Activated CD4-positive, alpha-beta memory T cell treated with anti-CD3 and anti-CD28 coated beads, Interleukin-2, amount 10 ng/mL, durations not matched to agents 7 days and 5 days (primary cell): ENCODE measurements at regions not wholly inside any gene's neighbourhood (a gene's known extent, or its start where the extent isn't known, plus 50 kb on each side); places are given as distances from the start of the nearest gene placed in this dataset.
"Not testable (repeated sequence)": the region's sequence is repeated elsewhere in the genome, so short reads cannot be mapped to it uniquely, and the experiment has no call there.

Source experiments
- CTCF ChIA-PET: fragments of 350-600 bp; sonication (Branson Sonifier 250); formaldehyde crosslinking; loops from one replicate; lab custom pipeline; 2021; ENCODE audit warnings: antibody characterized with exemption, inconsistent platforms; lab: Charles Lee
- POLR2A ChIA-PET: fragments of 350-600 bp; sonication (Branson Sonifier 250); formaldehyde crosslinking; loops from one replicate; lab custom pipeline; 2021; ENCODE audit warnings: antibody characterized with exemption; lab: Charles Lee
- DNase-seq: peaks from one replicate; pipeline ENCODE4 v3.0.0-alpha.2; 2020
- H3K27ac Mint-ChIP-seq: one replicate; pipeline ENCODE4 v1.8.0; 2021; ENCODE audit warnings: mild to moderate bottlenecking, mixed read lengths
- H3K27me3 Mint-ChIP-seq: one replicate; pipeline ENCODE4 v1.8.0; 2021; ENCODE audit warnings: mixed read lengths
- H3K36me3 Mint-ChIP-seq: one replicate; pipeline ENCODE4 v1.8.0; 2021; ENCODE audit warnings: low read depth, mixed read lengths
- H3K4me1 Mint-ChIP-seq: one replicate; pipeline ENCODE4 v1.8.0; 2021; ENCODE audit warnings: mixed read lengths
- H3K4me3 Mint-ChIP-seq: one replicate; pipeline ENCODE4 v1.8.0; 2021; ENCODE audit warnings: mild to moderate bottlenecking, mixed read lengths
- H3K9me3 Mint-ChIP-seq: one replicate; pipeline ENCODE4 v1.8.0; 2021; ENCODE audit warnings: mixed read lengths

DNA sequence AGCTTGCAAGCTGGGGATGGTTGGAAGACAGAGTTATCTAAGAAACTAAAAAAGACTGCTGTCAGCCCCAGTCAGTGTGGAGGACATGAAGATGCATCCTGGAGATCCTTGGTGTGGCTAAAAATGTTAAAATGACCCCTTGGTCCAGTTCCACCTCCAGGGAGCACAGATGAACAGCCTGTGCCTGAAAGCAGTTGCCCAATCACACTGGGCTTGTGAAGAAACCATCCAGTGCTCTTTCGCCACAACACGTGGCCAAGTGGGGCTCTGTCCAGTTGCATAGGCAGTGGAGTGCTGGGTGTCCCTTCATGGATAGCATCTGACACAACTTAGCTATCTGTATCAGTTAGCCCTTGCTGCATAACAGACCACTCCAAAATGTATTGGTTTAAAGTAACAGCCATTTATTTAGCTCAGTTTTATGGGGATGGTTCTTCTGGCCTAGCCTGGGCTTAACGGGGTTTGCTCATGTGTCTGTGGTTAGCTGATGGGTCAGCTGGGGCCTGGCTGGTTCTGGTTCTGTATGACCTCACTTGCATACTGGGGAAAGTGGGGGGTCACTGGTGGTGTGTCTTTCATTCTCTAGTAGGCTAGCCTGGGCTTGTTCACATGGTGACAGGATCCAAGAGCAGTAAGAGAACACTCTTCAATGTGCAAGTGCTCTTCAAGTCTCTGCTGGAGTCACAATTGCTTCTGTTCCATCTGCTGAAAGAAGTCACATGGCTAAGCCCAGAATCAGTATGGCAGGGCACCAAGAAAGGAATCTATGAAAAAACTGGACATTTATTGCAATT is 226.2 kb downstream of the PDCD6IP start:
- POLR2A ChIA-PET = no interaction called here
- Mint-ChIP-seq H3K4me3 (no peak overlapping the region), H3K9me3 (no peaks in the 10 kb centered on the region)

DNA sequence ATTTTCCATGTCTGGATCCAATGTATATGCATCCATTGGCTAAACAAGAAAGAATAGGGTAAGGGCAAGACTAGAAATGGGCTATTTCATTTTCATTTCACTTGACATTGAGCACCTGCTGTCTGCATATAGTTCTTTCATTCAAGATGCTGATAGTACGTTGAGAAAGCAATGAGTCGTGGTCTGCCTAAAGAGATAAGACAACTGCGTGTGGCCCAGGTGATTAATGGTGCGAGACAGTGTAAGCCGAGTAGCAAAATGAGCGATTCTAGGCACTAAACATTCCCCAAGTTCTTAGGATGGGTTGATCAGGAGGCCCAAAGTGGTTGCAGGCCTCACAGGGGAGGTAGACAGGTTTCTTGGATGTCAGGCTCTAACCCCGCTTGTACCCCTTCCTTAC is 235.4 kb downstream of the PDCD6IP start:
- H3K36me3 Mint-ChIP-seq = no peaks in the 10 kb centered on the region
- no peaks in the 10 kb centered on the region for H3K27me3 Mint-ChIP-seq
- no peaks in the 10 kb centered on the region for H3K4me1 Mint-ChIP-seq
- CTCF ChIA-PET = no interaction called here
- H3K9me3 Mint-ChIP-seq = no peaks in the 10 kb centered on the region
- H3K27ac Mint-ChIP-seq = no peak overlapping the region
- POLR2A ChIA-PET = no interaction called here
- DNase-seq = no peak
- no peak overlapping the region for H3K4me3 Mint-ChIP-seq

More for the DNA sequence above, 226.2 kb downstream of the PDCD6IP start:
- CTCF ChIA-PET = no interaction called here
- Mint-ChIP-seq H3K4me1 (no peaks in the 10 kb centered on the region), H3K27ac (no peak overlapping the region), H3K27me3 (peaks cover 10% of the 10 kb centered on the region), H3K36me3 (no peaks in the 10 kb centered on the region)
- DNase-seq = no peak

GRCh38 chr3:34034840-34035239 is 236.4 kb downstream of the PDCD6IP start:
- H3K4me1 Mint-ChIP-seq = no peaks in the 10 kb centered on the region
- DNase-seq = no peak
- no peak overlapping the region for H3K4me3 Mint-ChIP-seq
- H3K9me3 Mint-ChIP-seq = no peaks in the 10 kb centered on the region
- ChIA-PET POLR2A (no interaction called here), CTCF (no interaction called here)
- no peak overlapping the region for H3K27ac Mint-ChIP-seq
- H3K27me3 Mint-ChIP-seq = no peaks in the 10 kb centered on the region
- no peaks in the 10 kb centered on the region for H3K36me3 Mint-ChIP-seq

GRCh38 chr3:34035775-34036174 is 237.3 kb downstream of the PDCD6IP start:
- Mint-ChIP-seq H3K4me1 (no peaks in the 10 kb centered on the region), H3K4me3 (no peak overlapping the region), H3K27ac (no peak overlapping the region), H3K9me3 (no peaks in the 10 kb centered on the region), H3K36me3 (no peaks in the 10 kb centered on the region), H3K27me3 (no peaks in the 10 kb centered on the region)
- no peak for DNase-seq
- ChIA-PET CTCF (no interaction called here), POLR2A (no interaction called here)

GRCh38 chr3:34037260-34037659 is 238.8 kb downstream of the PDCD6IP start:
- CTCF ChIA-PET = no interaction called here
- no peak overlapping the region for H3K27ac Mint-ChIP-seq
- no peaks in the 10 kb centered on the region for H3K4me1 Mint-ChIP-seq
- H3K9me3 Mint-ChIP-seq = no peaks in the 10 kb centered on the region
- no peak overlapping the region for H3K4me3 Mint-ChIP-seq
- H3K27me3 Mint-ChIP-seq = no peaks in the 10 kb centered on the region
- POLR2A ChIA-PET = no interaction called here
- DNase-seq = no peak
- H3K36me3 Mint-ChIP-seq = no peaks in the 10 kb centered on the region

DNA sequence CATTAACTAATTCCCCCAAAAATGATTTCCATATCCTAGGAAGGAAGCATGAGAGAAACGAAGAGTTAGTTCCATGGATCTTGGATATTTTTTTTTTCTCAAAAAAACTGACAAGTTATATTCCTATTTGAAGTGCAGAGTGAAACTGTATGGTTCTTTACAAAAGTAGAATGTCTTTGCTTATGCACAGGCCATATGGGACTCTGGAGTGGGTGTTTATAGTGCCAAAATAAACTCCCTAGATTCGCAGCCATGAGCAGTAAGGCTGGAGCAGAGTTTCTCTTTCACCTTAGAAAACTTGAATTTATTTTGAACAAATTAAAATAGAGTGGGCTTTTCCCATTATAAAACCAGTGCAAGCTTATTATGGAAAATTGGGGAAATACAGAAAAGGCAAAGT is 239.7 kb downstream of the PDCD6IP start:
- POLR2A ChIA-PET = no interaction called here
- Mint-ChIP-seq H3K9me3 (no peaks in the 10 kb centered on the region), H3K27ac (no peak overlapping the region), H3K4me3 (no peak overlapping the region), H3K4me1 (no peaks in the 10 kb centered on the region), H3K27me3 (no peaks in the 10 kb centered on the region), H3K36me3 (no peaks in the 10 kb centered on the region)
- no peak for DNase-seq
- CTCF ChIA-PET = no interaction called here

GRCh38 chr3:34046154-34046553 is 247.7 kb downstream of the PDCD6IP start:
- ChIA-PET POLR2A (no interaction called here), CTCF (no interaction called here)
- no peaks in the 10 kb centered on the region for H3K9me3 Mint-ChIP-seq
- no peak for DNase-seq
- H3K36me3 Mint-ChIP-seq = no peaks in the 10 kb centered on the region
- no peaks in the 10 kb centered on the region for H3K4me1 Mint-ChIP-seq
- no peak overlapping the region for H3K4me3 Mint-ChIP-seq
- no peak overlapping the region for H3K27ac Mint-ChIP-seq
- no peaks in the 10 kb centered on the region for H3K27me3 Mint-ChIP-seq

- no peak for DNase-seq
- no peaks in the 10 kb centered on the region for H3K27me3 Mint-ChIP-seq
- H3K36me3 Mint-ChIP-seq = no peaks in the 10 kb centered on the region
- H3K4me3 Mint-ChIP-seq = no peak overlapping the region
- H3K4me1 Mint-ChIP-seq = peaks cover 11% of the 10 kb centered on the region
- ChIA-PET CTCF (no interaction called here), POLR2A (no interaction called here)
- no peak overlapping the region for H3K27ac Mint-ChIP-seq
- no peaks in the 10 kb centered on the region for H3K9me3 Mint-ChIP-seq
Observed at GRCh38 chr3:34053626-34054025, 255.2 kb downstream of the PDCD6IP start.

DNA sequence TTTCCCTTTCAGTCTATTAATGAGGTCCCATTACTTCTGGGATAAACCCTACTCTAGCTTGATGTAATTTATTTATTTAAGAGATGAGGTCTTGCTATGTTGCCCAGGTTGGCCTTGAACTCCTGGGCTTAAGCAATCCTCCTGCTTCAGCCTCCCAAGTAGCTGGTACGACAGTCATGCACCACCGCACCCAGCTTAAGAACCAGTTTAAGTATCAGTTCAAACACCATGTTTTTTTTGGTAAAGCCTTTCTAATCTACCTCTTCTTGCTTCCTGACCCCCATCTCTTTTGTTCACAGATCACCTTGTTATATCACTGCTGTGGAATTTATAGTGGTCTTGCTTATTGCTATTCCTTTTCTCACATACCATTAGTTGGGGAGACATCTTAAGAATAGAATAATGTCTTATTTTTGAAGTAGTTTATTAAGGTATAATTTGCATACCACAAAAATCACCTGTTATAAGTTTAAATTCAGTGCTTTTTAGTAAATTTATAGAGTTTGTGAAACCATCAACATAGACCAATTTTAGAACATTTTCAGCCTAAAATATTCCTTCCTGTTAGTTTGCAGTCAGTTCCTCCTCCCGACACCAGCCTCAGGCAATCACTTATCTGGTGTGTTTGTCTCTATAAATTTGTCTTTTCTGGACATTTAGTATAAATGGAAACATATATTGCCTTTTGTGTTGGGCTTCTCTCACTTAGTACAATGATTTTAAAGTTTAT is 257.9 kb downstream of the PDCD6IP start:
- Mint-ChIP-seq H3K36me3 (no peaks in the 10 kb centered on the region), H3K27me3 (peaks cover 6% of the 10 kb centered on the region), H3K4me3 (no peak overlapping the region), H3K27ac (no peak overlapping the region), H3K4me1 (peaks cover 11% of the 10 kb centered on the region), H3K9me3 (peaks cover 2% of the 10 kb centered on the region)
- ChIA-PET POLR2A (no interaction called here), CTCF (no interaction called here)
- DNase-seq = no peak

DNA sequence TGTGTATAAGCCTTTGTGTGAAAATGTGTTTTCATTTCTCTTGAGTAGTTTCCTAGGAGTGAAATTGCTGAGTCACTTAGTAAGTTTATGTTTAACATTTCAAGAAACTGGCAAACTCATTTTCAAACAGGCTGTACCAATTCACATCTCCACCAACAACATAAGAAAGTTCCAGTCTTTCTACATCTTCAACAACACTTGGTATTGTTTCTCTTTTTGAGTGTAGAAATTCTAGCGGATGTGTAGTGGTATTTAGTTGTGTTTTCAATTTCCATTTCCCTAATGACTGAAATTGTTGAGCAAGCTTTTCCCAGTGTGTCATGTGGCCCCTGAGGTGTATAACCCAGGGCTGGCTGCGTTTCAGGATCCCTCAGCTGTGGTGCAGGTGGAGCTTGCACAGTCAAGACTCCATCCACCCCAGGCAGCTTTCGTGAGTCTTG is 258.5 kb downstream of the PDCD6IP start:
- Mint-ChIP-seq H3K4me3 (no peak overlapping the region), H3K27me3 (peaks cover 6% of the 10 kb centered on the region), H3K9me3 (peaks cover 2% of the 10 kb centered on the region), H3K27ac (no peak overlapping the region), H3K36me3 (no peaks in the 10 kb centered on the region), H3K4me1 (peaks cover 11% of the 10 kb centered on the region)
- CTCF ChIA-PET = no interaction called here
- DNase-seq = peak; percentile 31
- POLR2A ChIA-PET = no interaction called here

- CTCF ChIA-PET, DNase-seq, POLR2A ChIA-PET, H3K4me3 Mint-ChIP-seq, H3K27ac Mint-ChIP-seq, H3K9me3 Mint-ChIP-seq, H3K36me3 Mint-ChIP-seq: not testable (repeated sequence)
- peaks cover 15% of the 10 kb centered on the region for H3K27me3 Mint-ChIP-seq
- H3K4me1 Mint-ChIP-seq = peaks cover 11% of the 10 kb centered on the region
Observed at GRCh38 chr3:34060995-34061394, 262.6 kb downstream of the PDCD6IP start.

DNA sequence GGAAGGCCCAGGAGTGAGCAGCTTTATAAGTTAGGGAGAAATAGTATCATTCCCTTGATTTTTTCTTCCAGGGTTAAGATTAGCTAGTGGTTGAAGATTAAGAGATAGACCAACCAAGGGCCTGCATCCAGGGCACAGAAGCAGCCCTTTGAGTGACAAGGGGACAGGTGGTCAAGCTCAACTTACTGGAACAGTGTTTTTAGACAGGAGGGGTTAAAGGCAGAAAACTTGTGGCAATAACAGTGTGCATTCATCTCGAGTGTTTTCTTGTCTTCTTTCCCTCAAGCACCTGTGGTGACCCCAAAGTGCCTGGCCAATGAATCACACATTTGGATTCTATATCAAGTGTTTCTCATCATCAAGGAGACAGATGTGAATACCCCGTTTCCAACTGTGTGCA is 267.5 kb downstream of the PDCD6IP start:
- ChIA-PET POLR2A (no interaction called here), CTCF (no interaction called here)
- Mint-ChIP-seq H3K27ac (no peak overlapping the region), H3K4me1 (no peaks in the 10 kb centered on the region), H3K4me3 (no peak overlapping the region), H3K36me3 (no peaks in the 10 kb centered on the region), H3K9me3 (peaks cover 2% of the 10 kb centered on the region), H3K27me3 (peaks cover 11% of the 10 kb centered on the region)
- no peak for DNase-seq

GRCh38 chr3:34066328-34066727 is 267.9 kb downstream of the PDCD6IP start:
- H3K4me1 Mint-ChIP-seq = no peaks in the 10 kb centered on the region
- DNase-seq = no peak
- no peaks in the 10 kb centered on the region for H3K9me3 Mint-ChIP-seq
- CTCF ChIA-PET = no interaction called here
- POLR2A ChIA-PET = no interaction called here
- H3K36me3 Mint-ChIP-seq = no peaks in the 10 kb centered on the region
- H3K27me3 Mint-ChIP-seq = peaks cover 9% of the 10 kb centered on the region
- H3K4me3 Mint-ChIP-seq = no peak overlapping the region
- no peak overlapping the region for H3K27ac Mint-ChIP-seq

DNA sequence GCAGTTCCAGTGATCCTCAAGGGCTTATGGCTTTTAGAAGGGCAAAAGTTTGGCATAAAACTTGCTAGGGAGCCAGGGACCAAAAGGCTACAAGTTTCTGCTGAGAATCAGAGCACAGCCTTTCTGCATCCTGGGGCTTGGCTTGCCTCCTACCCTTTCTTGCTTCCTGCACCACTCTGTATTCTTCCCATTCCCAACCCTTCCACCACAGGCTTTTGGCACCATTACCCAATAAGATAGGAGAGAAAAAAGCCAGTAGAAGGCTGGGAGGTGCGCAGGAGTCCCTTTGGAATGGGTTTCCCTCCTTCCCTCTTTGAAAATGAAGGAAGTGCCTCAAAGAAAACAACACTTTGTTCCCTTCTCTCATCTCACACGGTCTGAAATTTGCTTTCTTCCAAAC is 268.6 kb downstream of the PDCD6IP start:
- H3K27ac Mint-ChIP-seq = no peak overlapping the region
- no peak for DNase-seq
- ChIA-PET CTCF (no interaction called here), POLR2A (no interaction called here)
- no peaks in the 10 kb centered on the region for H3K4me1 Mint-ChIP-seq
- H3K27me3 Mint-ChIP-seq = peaks cover 9% of the 10 kb centered on the region
- H3K9me3 Mint-ChIP-seq = no peaks in the 10 kb centered on the region
- no peaks in the 10 kb centered on the region for H3K36me3 Mint-ChIP-seq
- H3K4me3 Mint-ChIP-seq = no peak overlapping the region
